SK-MEL-5 (cell line): ENCODE measurements at regions not wholly inside any gene's neighbourhood (a gene's known extent, or its start where the extent isn't known, plus 50 kb on each side); places are given as distances from the start of the nearest gene placed in this dataset.
A peak's percentile ranks its signal among the peaks of the same experiment; 100 is the strongest.
"Not testable (repeated sequence)": the region's sequence is repeated elsewhere in the genome, so short reads cannot be mapped to it uniquely, and the experiment has no call there.

Source experiments
- DNase-seq: peaks from one replicate; pipeline ENCODE4 v3.0.0-alpha.2; 2016; ENCODE audit warnings: low read depth, low spot score
- in situ Hi-C: cut with HindIII; loops from 2 replicates; pipeline ENCODE4 v1.10.0; 2016; ENCODE audit warnings: low sequenced_read_pairs, high pct_unique_total_duplicates, low pct_unique_long_range_greater_than_20kb

- no peak for DNase-seq
- in situ Hi-C loops, result no loop called here
Observed at GRCh38 chr5:135182675-135183074, 148.6 kb upstream of the PITX1 start.

DNA sequence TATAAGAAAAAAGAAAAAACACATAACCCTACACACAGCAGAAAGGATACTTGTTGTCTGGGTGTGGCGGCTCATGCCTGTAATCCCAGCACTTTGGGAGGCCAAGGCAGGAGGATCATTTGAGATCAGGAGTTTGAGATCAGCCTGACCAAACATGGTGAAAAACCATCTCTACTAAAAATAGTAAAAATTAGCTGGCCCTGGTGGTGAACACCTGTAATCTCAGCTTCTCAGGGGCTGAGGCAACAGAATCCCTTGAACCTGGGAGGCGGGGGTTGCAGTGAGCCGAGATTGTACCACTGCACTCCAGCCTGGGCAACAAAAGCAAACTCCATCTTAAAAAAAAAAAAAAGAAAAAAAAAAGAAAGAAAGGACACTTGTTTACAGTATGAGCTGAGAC lies 147.6 kb upstream of the PITX1 start:
- in situ Hi-C loops, result no loop called here

GRCh38 chr5:135179308-135179980 lies 145.4 kb upstream of the PITX1 start:
- in situ Hi-C loops, result no loop called here
- DNase-seq, result no peak

More for the DNA sequence above, 147.6 kb upstream of the PITX1 start:
- DNase-seq, result no peak

DNA sequence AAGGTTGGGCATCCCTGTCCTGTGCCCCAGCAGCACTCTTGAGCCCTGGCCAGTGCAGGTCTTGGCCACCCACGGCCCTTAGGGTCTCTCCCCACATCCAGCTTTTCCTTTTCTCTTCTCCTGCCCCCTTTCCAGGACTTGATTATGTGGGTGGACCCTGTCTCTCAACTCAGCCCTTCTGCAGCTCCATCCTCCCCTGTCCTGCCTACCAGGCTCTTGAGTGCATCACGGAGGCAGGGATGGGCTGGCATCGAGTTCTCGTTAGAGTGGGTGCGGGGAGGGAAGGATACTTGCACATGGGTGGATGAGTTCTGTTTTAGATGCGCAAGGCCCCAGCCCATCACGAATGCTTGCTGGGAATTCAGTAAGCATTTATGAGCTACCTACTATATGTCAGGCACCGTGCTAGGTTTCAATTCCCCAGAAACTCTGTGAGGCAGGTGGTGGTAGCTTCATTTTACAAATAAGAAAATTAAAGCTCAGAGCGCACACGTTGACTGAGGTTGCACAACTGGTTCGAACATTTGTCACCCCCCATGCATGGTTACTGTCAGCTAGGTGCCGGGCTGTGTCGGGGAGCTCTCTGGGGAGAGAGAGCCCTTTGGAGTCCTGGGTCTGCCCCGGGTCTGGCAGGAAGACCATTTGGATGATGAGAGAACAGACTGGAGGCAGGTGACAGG lies 144.6 kb upstream of the PITX1 start:
- in situ Hi-C loops, result no loop called here
- DNase-seq, result no peak

DNA sequence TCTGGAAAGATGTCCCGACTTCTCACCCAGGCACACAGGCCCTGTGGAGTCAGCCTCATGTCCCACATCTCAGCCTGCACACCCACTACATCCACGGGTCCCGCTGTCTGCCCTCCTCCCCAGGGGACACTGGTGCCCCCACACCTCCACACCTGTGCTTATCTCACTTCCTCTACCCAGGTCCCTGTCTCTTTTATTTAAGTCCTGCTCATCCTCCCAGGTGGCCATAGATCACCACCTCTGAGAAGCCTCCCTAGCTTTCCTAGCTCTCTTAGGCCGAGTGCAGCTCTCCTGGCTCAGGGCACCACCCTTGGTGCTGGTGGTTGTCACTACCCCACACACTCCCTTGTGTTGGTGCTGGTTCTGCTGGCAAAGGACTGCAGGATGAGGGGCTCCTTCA lies 143.6 kb upstream of the PITX1 start:
- in situ Hi-C loops, result no loop called here
- DNase-seq, result no peak

DNA sequence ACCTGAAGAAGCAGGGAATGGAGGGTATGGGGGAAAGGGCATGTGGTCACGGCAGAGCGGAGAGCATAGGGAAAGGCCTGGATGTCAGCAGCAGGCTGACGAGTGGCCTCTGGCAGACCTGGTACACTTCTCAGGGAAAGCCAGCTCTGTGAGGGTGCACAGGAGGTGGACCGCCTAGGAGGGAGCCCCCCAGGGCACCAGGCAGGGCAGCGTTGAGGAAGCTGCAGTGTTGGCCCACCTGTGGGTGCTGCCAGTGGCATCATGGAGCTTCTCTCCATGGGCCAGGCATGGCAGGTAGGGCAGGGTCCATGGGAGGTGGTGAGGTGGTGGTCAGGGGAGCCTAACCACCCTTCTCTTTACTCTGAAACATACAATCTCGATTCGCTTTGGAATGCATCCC lies 143.0 kb upstream of the PITX1 start:
- no peak for DNase-seq
- in situ Hi-C loops, result no loop called here

- DNase-seq, result peak; percentile 54
- in situ Hi-C loops, result no loop called here
Observed at GRCh38 chr5:135174315-135175096, 140.5 kb upstream of the PITX1 start.

DNA sequence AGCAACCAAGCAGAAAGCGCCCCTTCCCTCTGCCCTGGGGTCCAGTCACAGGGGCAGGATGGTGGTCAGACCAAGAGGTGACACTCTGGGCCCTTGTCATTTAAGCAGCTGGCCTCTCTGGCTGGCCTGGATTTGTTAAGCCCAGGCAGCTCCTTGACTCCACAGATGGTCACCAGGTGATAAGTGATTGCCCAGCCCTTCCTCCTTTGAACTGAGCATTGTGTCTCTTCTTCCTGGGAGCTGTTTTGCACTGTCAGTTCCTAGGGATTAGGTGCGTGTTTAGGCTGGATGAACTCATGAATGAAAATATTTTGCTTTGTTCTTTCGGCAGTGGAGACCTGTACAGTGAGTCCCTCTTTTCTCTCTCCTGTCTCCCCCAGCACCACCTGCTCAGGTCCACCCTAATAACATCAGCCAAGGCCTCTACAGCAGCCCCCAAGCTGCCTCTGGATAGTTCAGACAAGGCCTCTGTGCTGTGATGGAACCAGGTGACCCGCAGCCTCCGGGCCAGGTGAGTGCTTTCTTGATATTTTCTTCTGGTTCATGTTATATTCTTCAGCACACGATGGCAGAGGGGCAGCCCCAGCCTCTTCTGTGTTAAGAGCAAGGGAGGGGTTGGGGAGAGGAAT lies 139.7 kb upstream of the PITX1 start:
- in situ Hi-C loops, result no loop called here
- DNase-seq, result no peak

- in situ Hi-C loops, result no loop called here
- no peak for DNase-seq
Observed at GRCh38 chr5:135172718-135173117, 138.7 kb upstream of the PITX1 start.

DNA sequence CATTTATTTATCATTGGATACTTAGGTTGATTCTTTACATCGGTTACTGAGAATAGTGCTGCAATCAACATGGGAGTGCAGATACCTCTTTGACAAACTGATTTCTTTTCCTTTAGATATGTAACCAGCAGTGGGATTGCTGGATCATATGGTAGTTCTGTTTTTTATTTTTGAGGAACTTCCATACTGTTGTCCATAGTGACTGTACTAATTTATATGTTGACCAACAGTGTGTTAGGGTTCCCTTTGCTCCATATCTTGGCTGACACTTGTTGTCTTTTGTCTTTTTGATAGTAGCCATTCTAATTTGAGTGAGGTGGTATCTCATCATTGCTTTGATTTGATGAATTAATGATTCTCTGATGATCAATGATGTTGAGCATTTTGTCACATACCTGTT lies 137.3 kb upstream of the PITX1 start:
- in situ Hi-C loops, result no loop called here
- no peak for DNase-seq

DNA sequence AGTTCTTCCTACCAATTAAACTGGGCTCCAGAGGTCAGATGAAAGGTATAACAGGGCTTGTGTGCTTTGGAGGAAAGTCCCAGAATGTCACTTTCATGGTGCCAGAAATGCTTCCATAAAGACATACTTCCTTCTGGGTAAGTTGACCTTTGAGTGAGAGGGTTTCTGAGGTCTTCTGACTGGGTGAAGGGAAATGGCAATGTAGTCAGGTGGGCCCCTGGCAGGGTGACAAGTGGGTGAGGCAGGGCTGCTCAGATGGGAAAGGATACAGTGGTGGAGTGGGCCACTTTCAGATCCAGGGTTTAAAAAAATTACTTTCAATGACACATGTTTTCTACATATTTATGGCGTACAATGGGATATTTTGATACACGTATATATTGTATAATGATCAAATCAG lies 136.5 kb upstream of the PITX1 start:
- in situ Hi-C loops, result no loop called here
- DNase-seq, result no peak

GRCh38 chr5:135169753-135170152 lies 135.7 kb upstream of the PITX1 start:
- in situ Hi-C loops, result no loop called here

DNA sequence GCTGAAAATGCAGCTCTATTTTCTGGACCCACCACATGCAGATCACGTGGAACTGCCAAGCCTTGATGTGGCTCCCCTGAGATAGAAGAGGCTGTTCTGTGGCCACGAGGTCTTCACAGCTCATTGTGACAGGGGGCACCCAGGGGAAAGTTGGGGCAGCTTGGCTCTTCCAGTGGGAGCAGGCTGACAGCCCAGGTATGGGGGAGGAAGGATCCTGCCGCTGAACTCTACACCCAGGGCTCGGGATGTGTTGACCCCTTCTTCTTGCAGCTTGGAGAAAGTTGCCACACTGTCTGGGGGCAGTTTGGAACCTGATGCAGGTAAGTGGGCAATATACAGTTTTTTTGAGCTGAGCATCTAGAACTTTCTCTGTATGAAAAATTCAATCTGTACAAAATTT lies 133.6 kb upstream of the PITX1 start:
- in situ Hi-C loops, result no loop called here
- DNase-seq, result no peak

More at GRCh38 chr5:135169753-135170152, 135.7 kb upstream of the PITX1 start:
- DNase-seq, result no peak

DNA sequence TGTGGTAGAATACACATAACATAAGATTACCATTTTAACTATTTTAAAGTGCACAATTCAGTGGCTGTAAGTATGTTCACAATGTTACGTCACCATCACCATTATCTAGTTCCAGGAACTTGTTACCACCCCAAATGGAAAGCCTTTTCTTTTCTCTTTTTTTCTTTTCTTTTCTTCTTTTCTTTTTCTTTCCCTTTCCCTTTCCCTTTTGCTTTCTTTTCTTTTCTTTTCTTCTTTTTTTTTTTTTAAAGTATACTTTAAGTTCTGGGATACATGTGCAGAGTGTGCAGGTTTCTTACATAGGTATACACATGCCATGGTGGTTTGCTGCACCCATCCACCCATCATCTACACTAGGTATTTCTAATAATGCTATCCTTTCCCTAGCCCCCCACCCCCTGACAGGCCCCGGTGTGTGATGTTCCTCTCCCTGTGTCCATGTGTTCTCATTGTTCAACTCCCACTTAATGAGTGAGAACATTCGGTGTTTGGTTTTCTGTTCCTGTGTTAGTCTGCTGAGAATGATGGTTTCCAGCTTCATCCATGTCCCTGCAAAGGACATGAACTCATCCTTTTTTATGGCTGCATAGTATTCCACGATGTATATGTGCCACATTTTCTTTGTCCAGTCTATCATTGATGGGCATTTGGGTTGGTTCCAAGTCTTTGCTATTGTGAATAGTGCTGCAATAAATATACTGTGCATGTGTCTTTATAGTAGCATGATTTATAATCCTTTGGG lies 131.0 kb upstream of the PITX1 start:
- in situ Hi-C loops, result not testable (repeated sequence)

GRCh38 chr5:135163964-135164363 lies 129.9 kb upstream of the PITX1 start:
- in situ Hi-C loops, result no loop called here
- DNase-seq, result no peak

More for the DNA sequence above, 131.0 kb upstream of the PITX1 start:
- not testable (repeated sequence) for DNase-seq

- DNase-seq, result no peak
- in situ Hi-C loops, result no loop called here
Observed at GRCh38 chr5:135163391-135163790, 129.4 kb upstream of the PITX1 start.

DNA sequence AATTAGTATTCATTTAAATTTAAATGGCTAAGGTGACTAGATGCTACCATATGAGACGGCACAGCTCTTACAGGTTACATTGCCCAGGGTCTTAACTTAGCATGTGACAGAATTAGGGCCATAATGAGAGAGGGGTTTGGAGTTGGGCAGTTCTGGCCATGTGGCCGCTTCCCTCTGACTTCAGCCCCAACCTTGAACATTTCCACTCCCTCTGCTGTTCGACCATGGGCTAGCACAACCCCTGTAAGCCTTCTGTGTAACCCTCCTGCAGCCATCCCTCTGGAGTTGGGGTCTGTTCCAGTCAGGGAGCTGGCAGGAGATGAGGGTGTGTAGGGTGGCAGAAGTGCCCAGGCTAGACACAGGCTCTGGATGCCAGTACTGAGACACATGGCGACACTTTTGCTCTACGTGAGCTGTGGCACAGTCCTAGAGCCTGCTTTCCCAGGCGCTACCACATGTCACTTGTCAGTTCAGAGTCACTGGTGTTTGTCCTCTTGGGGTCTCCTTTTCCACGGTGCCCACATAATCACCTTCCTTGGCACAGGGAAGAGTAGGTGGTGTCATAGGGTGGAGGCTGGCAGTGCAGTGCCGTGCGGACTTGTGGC lies 128.7 kb upstream of the PITX1 start:
- DNase-seq, result peak; percentile 11
- in situ Hi-C loops, result no loop called here
